GM23338 (cell line): ENCODE measurements at regions not wholly inside any gene's neighbourhood (a gene's known extent, or its start where the extent isn't known, plus 50 kb on each side); places are given as distances from the start of the nearest gene placed in this dataset.
A peak's percentile ranks its signal among the peaks of the same experiment; 100 is the strongest.

ENCODE experiments used
- ATAC-seq: fragments of 200-7000 bp; cut with Tn5 transposase; 3 replicates; pipeline ENCODE4 v1.9.1; 2020
- DNase-seq: peaks from one replicate; pipeline ENCODE4 v3.0.0-alpha.2; 2015; ENCODE audit warnings: low spot score
- H2AFZ ChIP-seq: fragments of 200-600 bp; sonication (generic); 2 replicates; pipeline ENCODE4 v1.8.0; 2016; ENCODE audit warnings: antibody characterized with exemption, mild to moderate bottlenecking, moderate library complexity
- H3F3A ChIP-seq: fragments of 200-600 bp; sonication (generic); replicated peaks from 2 replicates; pipeline ENCODE4 v1.8.0; 2017; ENCODE audit warnings: antibody characterized with exemption, mixed run types, low read depth
- H3K27ac ChIP-seq: fragments of 200-600 bp; sonication (generic); 2 replicates; pipeline ENCODE4 v1.6.1; 2016; ENCODE audit warnings: low read depth
- H3K27me3 ChIP-seq: fragments of 200-600 bp; sonication (generic); 2 replicates; pipeline ENCODE4 v1.8.0; 2016; ENCODE audit warnings: mild to moderate bottlenecking, mixed run types, moderate library complexity; ENCODE audit not compliant: insufficient read depth
- H3K36me3 ChIP-seq: fragments of 200-600 bp; sonication (generic); 2 replicates; pipeline ENCODE4 v1.8.0; 2016; ENCODE audit warnings: mild to moderate bottlenecking; ENCODE audit not compliant: insufficient read depth
- H3K4me1 ChIP-seq: fragments of 200-600 bp; sonication (generic); 2 replicates; pipeline ENCODE4 v1.8.0; 2016; ENCODE audit warnings: mild to moderate bottlenecking, moderate library complexity; ENCODE audit not compliant: insufficient read depth
- H3K4me2 ChIP-seq: fragments of 200-600 bp; sonication (generic); 2 replicates; pipeline ENCODE4 v1.7.1; 2017; ENCODE audit warnings: mixed run types
- H3K4me3 ChIP-seq: fragments of 200-600 bp; sonication (generic); 2 replicates; pipeline ENCODE4 v1.6.1; 2016; ENCODE audit warnings: mixed run types
- H3K79me2 ChIP-seq: fragments of 200-600 bp; sonication (generic); replicated peaks from 2 replicates; pipeline ENCODE4 v1.8.0; 2017; ENCODE audit warnings: mild to moderate bottlenecking; ENCODE audit not compliant: insufficient read depth
- H3K9me2 ChIP-seq: fragments of 200-600 bp; sonication (generic); 2 replicates; pipeline ENCODE4 v1.8.0; 2017; ENCODE audit not compliant: insufficient read depth
- H4K20me1 ChIP-seq: fragments of 200-600 bp; sonication (generic); replicated peaks from 2 replicates; pipeline ENCODE4 v1.8.0; 2017; ENCODE audit warnings: mild to moderate bottlenecking; ENCODE audit not compliant: insufficient read depth
- H3K27ac Mint-ChIP-seq: 2 replicates; pipeline ENCODE4 v1.8.0; 2020; ENCODE audit warnings: inconsistent platforms, mild to moderate bottlenecking, moderate library complexity, mixed read lengths
- H3K27me3 Mint-ChIP-seq: 3 replicates; pipeline ENCODE4 v1.8.0; 2022; ENCODE audit warnings: low read depth, mild to moderate bottlenecking, moderate library complexity, mixed read lengths, inconsistent platforms; ENCODE audit not compliant: insufficient read depth, poor library complexity
- H3K36me3 Mint-ChIP-seq: 3 replicates; pipeline ENCODE4 v1.8.0; 2021; ENCODE audit warnings: low read depth, mild to moderate bottlenecking, inconsistent platforms, moderate library complexity, mixed read lengths
- H3K4me1 Mint-ChIP-seq: 3 replicates; pipeline ENCODE4 v1.8.0; 2020; ENCODE audit warnings: mild to moderate bottlenecking, inconsistent platforms, mixed read lengths
- H3K4me3 Mint-ChIP-seq: 3 replicates; pipeline ENCODE4 v1.8.0; 2021; ENCODE audit warnings: moderate library complexity, mild to moderate bottlenecking, inconsistent platforms, mixed read lengths
- H3K9me3 Mint-ChIP-seq: 3 replicates; pipeline ENCODE4 v1.8.0; 2020; ENCODE audit warnings: moderate library complexity, mild to moderate bottlenecking, inconsistent platforms, mixed read lengths
- CTCF ChIP-seq, 2 experiments: fragments of 200-600 bp in 1 of 2; sonication (generic) in 1 of 2; conservative IDR thresholded peaks; 2 replicates each; pipeline versions ENCODE4 v1.5.1 to v1.6.1; 2016 to 2017; ENCODE audit warnings: antibody characterized with exemption in 2 of 2, low read depth in 2 of 2, mild to moderate bottlenecking in 2 of 2, moderate library complexity in 1 of 2
- ETS1 ChIP-seq: IDR thresholded peaks from 2 replicates; pipeline ENCODE4 v1.6.1; 2016; ENCODE audit warnings: antibody characterized with exemption
- EZH2phosphoT487 ChIP-seq: fragments of 200-600 bp; sonication (generic); IDR thresholded peaks from one replicate; pipeline ENCODE4 v1.8.1; 2018; ENCODE audit warnings: antibody characterized with exemption; ENCODE audit not compliant: unreplicated experiment
- REST ChIP-seq: IDR thresholded peaks from one replicate; pipeline ENCODE4 v1.6.1; 2018; ENCODE audit warnings: antibody characterized with exemption; ENCODE audit not compliant: unreplicated experiment
- STAT1 ChIP-seq: IDR thresholded peaks from one replicate; pipeline ENCODE4 v1.6.1; 2016; ENCODE audit warnings: antibody characterized with exemption; ENCODE audit not compliant: unreplicated experiment
- ZNF114 ChIP-seq: fragments of 250-450 bp; sonication (Bioruptor Pico); IDR thresholded peaks from 2 replicates; pipeline ENCODE4 v1.5.0; 2020; ENCODE audit warnings: mild to moderate bottlenecking, moderate library complexity
- ZNF462 ChIP-seq: fragments of 250-450 bp; sonication (Bioruptor Pico); IDR thresholded peaks from 2 replicates; pipeline ENCODE4 v1.5.0; 2020; ENCODE audit warnings: mild to moderate bottlenecking, moderate library complexity

- ATAC-seq = peak; percentile 90
- Histone ChIP-seq H3K27ac (no peak overlapping the region), H4K20me1 (no peaks in the 10 kb centered on the region), H3K36me3 (no peaks in the 10 kb centered on the region), H3K4me3 (no peak overlapping the region), H3K27me3 (no peaks in the 10 kb centered on the region), H3K79me2 (no peaks in the 10 kb centered on the region), H3K4me1 (peaks cover 15% of the 10 kb centered on the region), H3F3A (no peaks in the 10 kb centered on the region), H2AFZ (no peak overlapping the region), H3K9me2 (no peaks in the 10 kb centered on the region), H3K4me2 (no peak overlapping the region)
- no peak for TF ChIP-seq ZNF462 (CRISPR knock-in tag)
- peak; percentile 53 to 65 for TF ChIP-seq CTCF (conservative IDR thresholded peaks at IDR 0.05; ENCODE audit: low read depth in 2 of 2)
- Mint-ChIP-seq H3K4me1 (peaks cover 17% of the 10 kb centered on the region), H3K9me3 (no peaks in the 10 kb centered on the region), H3K36me3 (no peaks in the 10 kb centered on the region), H3K4me3 (no peak overlapping the region), H3K27ac (no peak overlapping the region), H3K27me3 (no peaks in the 10 kb centered on the region)
- DNase-seq = peak; percentile 46
Measured at GRCh38 chr6:134451529-134451928, 133.6 kb upstream of the SGK1 start.

GRCh38 chr6:134449781-134450180, 131.9 kb upstream of the SGK1 start:
- H3K9me2 ChIP-seq = no peaks in the 10 kb centered on the region
- DNase-seq (no peak), ATAC-seq (no peak)
- no peak overlapping the region for H2AFZ ChIP-seq
- Mint-ChIP-seq H3K4me3 (no peak overlapping the region), H3K9me3 (no peaks in the 10 kb centered on the region), H3K4me1 (peaks cover 17% of the 10 kb centered on the region), H3K36me3 (no peaks in the 10 kb centered on the region), H3K27ac (peak overlapping the region; percentile 49; the same call in 1 of the 2 replicates), H3K27me3 (no peaks in the 10 kb centered on the region)
- no peak overlapping the region for H3K4me3 ChIP-seq
- H3K36me3 ChIP-seq = no peaks in the 10 kb centered on the region
- no peak overlapping the region for H3K4me2 ChIP-seq
- no peaks in the 10 kb centered on the region for H3K27me3 ChIP-seq
- H3F3A ChIP-seq = no peaks in the 10 kb centered on the region
- H3K27ac ChIP-seq = no peak overlapping the region
- H3K79me2 ChIP-seq = no peaks in the 10 kb centered on the region
- H4K20me1 ChIP-seq = no peaks in the 10 kb centered on the region
- H3K4me1 ChIP-seq = peaks cover 15% of the 10 kb centered on the region
- TF ChIP-seq ETS1 = no peak
- TF ChIP-seq STAT1 = no peak
- no peak for TF ChIP-seq ZNF114 (CRISPR knock-in tag)
- no peak for TF ChIP-seq REST
- TF ChIP-seq EZH2phosphoT487 = no peak
